NOMO-1 treated with DMSO at 0.1 percent for 48 hours (cell line): ENCODE measurements at regions not wholly inside any gene's neighbourhood (a gene's known extent, or its start where the extent isn't known, plus 50 kb on each side); places are given as distances from the start of the nearest gene placed in this dataset.
A peak's percentile ranks its signal among the peaks of the same experiment; 100 is the strongest.

Experiments
- DNase-seq: peaks from one replicate; lab custom pipeline; 2025; ENCODE audit not compliant: unreplicated experiment; lab: John Stamatoyannopoulos, UW

- no peak for DNase-seq
Observed at GRCh38 chr20:20832715-20833114, 120.3 kb upstream of the RALGAPA2 start.

- no peak for DNase-seq
Observed at GRCh38 chr20:20831794-20832193, 119.3 kb upstream of the RALGAPA2 start.

- no peak for DNase-seq
Observed at GRCh38 chr20:20829681-20830080, 117.2 kb upstream of the RALGAPA2 start.

GRCh38 chr20:20827992-20828597 is 115.7 kb upstream of the RALGAPA2 start:
- no peak for DNase-seq

- DNase-seq = peak; percentile 68
Observed at GRCh38 chr20:20824924-20825584, 112.6 kb upstream of the RALGAPA2 start.

GRCh38 chr20:20823476-20823881 is 111.0 kb upstream of the RALGAPA2 start:
- DNase-seq = peak; percentile 57

- no peak for DNase-seq
Observed at GRCh38 chr20:20821484-20822260, 109.2 kb upstream of the RALGAPA2 start.

GRCh38 chr20:20820785-20821483 is 108.5 kb upstream of the RALGAPA2 start:
- peak; percentile 17 for DNase-seq

GRCh38 chr20:20820104-20820503 is 107.7 kb upstream of the RALGAPA2 start:
- DNase-seq = no peak

- no peak for DNase-seq
Observed at GRCh38 chr20:20816969-20817755, 104.7 kb upstream of the RALGAPA2 start.

- no peak for DNase-seq
Observed at GRCh38 chr20:20815711-20816455, 103.4 kb upstream of the RALGAPA2 start.

- no peak for DNase-seq
Observed at GRCh38 chr20:20814685-20815084, 102.2 kb upstream of the RALGAPA2 start.

GRCh38 chr20:20812136-20812535 is 99.7 kb upstream of the RALGAPA2 start:
- DNase-seq = no peak

GRCh38 chr20:20808016-20808415 is 95.6 kb upstream of the RALGAPA2 start:
- DNase-seq = peak; percentile 25

- DNase-seq = no peak
Observed at GRCh38 chr20:20806121-20807095, 94.0 kb upstream of the RALGAPA2 start.

GRCh38 chr20:20803011-20803410 is 90.6 kb upstream of the RALGAPA2 start:
- no peak for DNase-seq

- no peak for DNase-seq
Observed at GRCh38 chr20:20802328-20802727, 89.9 kb upstream of the RALGAPA2 start.

GRCh38 chr20:20799716-20800312 is 87.4 kb upstream of the RALGAPA2 start:
- no peak for DNase-seq
